Astrocyte of the cerebellum (primary cell): ENCODE measurements at regions not wholly inside any gene's neighbourhood (a gene's known extent, or its start where the extent isn't known, plus 50 kb on each side); places are given as distances from the start of the nearest gene placed in this dataset.

Source experiments
- DNase-seq: peaks from one replicate; pipeline ENCODE4 v3.0.0-alpha.2; 2011; ENCODE audit warnings: low read depth
- H3K4me3 ChIP-seq: 2 replicates; pipeline ENCODE4 v1.5.1; 2011; ENCODE audit warnings: mild to moderate bottlenecking, low read depth, low read length, moderate library complexity
- CTCF ChIP-seq: IDR thresholded peaks from 2 replicates; pipeline ENCODE4 v1.5.1; 2012; ENCODE audit warnings: low read length, low read depth, moderate library complexity, mild to moderate bottlenecking; ENCODE audit errors: missing control alignments
- in situ Hi-C: cut with HindIII; loops from 2 replicates; pipeline ENCODE4 v1.10.0; 2017; ENCODE audit warnings: low sequenced_read_pairs

- no peak for DNase-seq
- in situ Hi-C loops: loop anchor here (5.0 kb wide), 1 partner anchor 42 kb away; no protein-coding TSS in a partner anchor
- no peak overlapping the region for H3K4me3 ChIP-seq
- no peak for TF ChIP-seq CTCF
Measured at GRCh38 chr10:108360187-108360586, 1195.7 kb upstream of the SORCS1 start.

GRCh38 chr10:108358912-108359311 lies 1194.4 kb upstream of the SORCS1 start:
- DNase-seq: peak; percentile 78
- no peak overlapping the region for H3K4me3 ChIP-seq

GRCh38 chr10:108352771-108353170 lies 1188.3 kb upstream of the SORCS1 start:
- no peak overlapping the region for H3K4me3 ChIP-seq
- TF ChIP-seq CTCF: no peak
- in situ Hi-C loops: no loop called here
- no peak for DNase-seq

More at GRCh38 chr10:108358912-108359311, 1194.4 kb upstream of the SORCS1 start:
- no peak for TF ChIP-seq CTCF
- in situ Hi-C loops: no loop called here

- TF ChIP-seq CTCF: no peak
- no peak for DNase-seq
- in situ Hi-C loops: no loop called here
- no peak overlapping the region for H3K4me3 ChIP-seq
Measured at GRCh38 chr10:108348215-108348614, 1183.7 kb upstream of the SORCS1 start.

- in situ Hi-C loops: no loop called here
- no peak for TF ChIP-seq CTCF
- H3K4me3 ChIP-seq: no peak overlapping the region
- no peak for DNase-seq
Measured at GRCh38 chr10:108346066-108346465, 1181.6 kb upstream of the SORCS1 start.

GRCh38 chr10:108338146-108338545 lies 1173.6 kb upstream of the SORCS1 start:
- H3K4me3 ChIP-seq: no peak overlapping the region
- in situ Hi-C loops: no loop called here
- no peak for TF ChIP-seq CTCF
- no peak for DNase-seq

- no peak overlapping the region for H3K4me3 ChIP-seq
- DNase-seq: no peak
- in situ Hi-C loops: no loop called here
- TF ChIP-seq CTCF: no peak
Measured at GRCh38 chr10:108336836-108337235, 1172.3 kb upstream of the SORCS1 start.
